ENCODE measurements at regions not wholly inside any gene's neighbourhood (a gene's known extent, or its start where the extent isn't known, plus 50 kb on each side); places are given as distances from the start of the nearest gene placed in this dataset.

DNA sequence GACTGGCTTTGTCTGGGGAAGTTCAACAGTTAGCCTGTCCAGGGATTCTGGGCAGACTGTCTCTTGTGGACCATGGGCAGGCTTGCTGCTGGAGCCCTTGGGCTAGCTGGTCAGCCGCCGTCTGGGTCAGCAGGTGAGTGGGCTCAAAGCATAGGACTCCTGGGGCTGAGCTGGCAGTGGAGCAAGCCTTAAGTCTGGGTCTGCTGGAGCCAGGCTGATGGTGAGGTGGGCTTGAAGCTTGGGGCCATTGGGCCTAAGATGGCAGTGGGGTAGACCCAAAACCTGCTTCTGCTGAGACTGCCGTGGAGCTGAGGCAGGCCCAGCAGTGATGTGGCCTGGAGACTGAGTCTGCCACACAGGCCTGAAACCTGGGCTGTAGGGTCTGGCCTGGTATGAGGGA is 645.1 kb downstream of the RAPGEF2 start:
- Histone ChIP-seq H3K27me3 (replicated peaks in 1 of 2; ENCODE audit: control insufficient read depth in 2 of 2, insufficient read depth in 2 of 2, low read length in 1 of 2) (no peaks in the 10 kb centered on the region), H2AFZ (ENCODE audit: control insufficient read depth, low read depth, low read length) (no peak overlapping the region), H3K79me2 (ENCODE audit: control insufficient read depth, insufficient read depth, low read length) (no peaks in the 10 kb centered on the region), H3K4me2 (ENCODE audit: control insufficient read depth, insufficient read depth) (no peak overlapping the region), H3K9me3 (replicated peaks; ENCODE audit: control insufficient read depth, insufficient read depth, low read length) (no peaks in the 10 kb centered on the region), H3K4me3 (no peak overlapping the region), H4K20me1 (ENCODE audit: control insufficient read depth, insufficient read depth) (no peaks in the 10 kb centered on the region), H3K36me3 (ENCODE audit: control insufficient read depth in 2 of 2, insufficient read depth in 2 of 2, low read length in 1 of 2) (no peaks in the 10 kb centered on the region), H3K9ac (ENCODE audit: control insufficient read depth, insufficient read depth, low read length) (no peak overlapping the region), H3K4me1 (ENCODE audit: control insufficient read depth, insufficient read depth, low read length) (no peaks in the 10 kb centered on the region), H3K27ac (ENCODE audit: control insufficient read depth, insufficient read depth) (no peak overlapping the region)
- RAD21 ChIA-PET (ENCODE audit: unreplicated experiment) = no interaction called here
- CTCF ChIA-PET = interaction anchor here (1.4 kb wide), 1 partner anchor 16 kb away, joined by 3 read pairs; no protein-coding TSS in a partner anchor
- POLR2A ChIA-PET = no interaction called here
- SMC1A ChIA-PET (ENCODE audit: uncharacterized antibody, unreplicated experiment) = no interaction called here
- 10% methylated on average over 3 of the region's 3 CpGs for WGBS (ENCODE audit: insufficient coverage, insufficient replicate concordance, low lambda C conversion rate, missing lambda C conversion rate)
- ATAC-seq (no peak), DNase-seq (ENCODE audit: low read depth, low spot score) (no peak), FAIRE-seq (no peak)
- TF ChIP-seq, protein P1, sequence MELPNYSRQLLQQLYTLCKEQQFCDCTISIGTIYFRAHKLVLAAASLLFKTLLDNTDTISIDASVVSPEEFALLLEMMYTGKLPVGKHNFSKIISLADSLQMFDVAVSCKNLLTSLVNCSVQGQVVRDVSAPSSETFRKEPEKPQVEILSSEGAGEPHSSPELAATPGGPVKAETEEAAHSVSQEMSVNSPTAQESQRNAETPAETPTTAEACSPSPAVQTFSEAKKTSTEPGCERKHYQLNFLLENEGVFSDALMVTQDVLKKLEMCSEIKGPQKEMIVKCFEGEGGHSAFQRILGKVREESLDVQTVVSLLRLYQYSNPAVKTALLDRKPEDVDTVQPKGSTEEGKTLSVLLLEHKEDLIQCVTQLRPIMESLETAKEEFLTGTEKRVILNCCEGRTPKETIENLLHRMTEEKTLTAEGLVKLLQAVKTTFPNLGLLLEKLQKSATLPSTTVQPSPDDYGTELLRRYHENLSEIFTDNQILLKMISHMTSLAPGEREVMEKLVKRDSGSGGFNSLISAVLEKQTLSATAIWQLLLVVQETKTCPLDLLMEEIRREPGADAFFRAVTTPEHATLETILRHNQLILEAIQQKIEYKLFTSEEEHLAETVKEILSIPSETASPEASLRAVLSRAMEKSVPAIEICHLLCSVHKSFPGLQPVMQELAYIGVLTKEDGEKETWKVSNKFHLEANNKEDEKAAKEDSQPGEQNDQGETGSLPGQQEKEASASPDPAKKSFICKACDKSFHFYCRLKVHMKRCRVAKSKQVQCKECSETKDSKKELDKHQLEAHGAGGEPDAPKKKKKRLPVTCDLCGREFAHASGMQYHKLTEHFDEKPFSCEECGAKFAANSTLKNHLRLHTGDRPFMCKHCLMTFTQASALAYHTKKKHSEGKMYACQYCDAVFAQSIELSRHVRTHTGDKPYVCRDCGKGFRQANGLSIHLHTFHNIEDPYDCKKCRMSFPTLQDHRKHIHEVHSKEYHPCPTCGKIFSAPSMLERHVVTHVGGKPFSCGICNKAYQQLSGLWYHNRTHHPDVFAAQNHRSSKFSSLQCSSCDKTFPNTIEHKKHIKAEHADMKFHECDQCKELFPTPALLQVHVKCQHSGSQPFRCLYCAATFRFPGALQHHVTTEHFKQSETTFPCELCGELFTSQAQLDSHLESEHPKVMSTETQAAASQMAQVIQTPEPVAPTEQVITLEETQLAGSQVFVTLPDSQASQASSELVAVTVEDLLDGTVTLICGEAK (IDR thresholded peaks at IDR 0.05; ENCODE audit: borderline replicate concordance) = no peak
- TF ChIP-seq WRNIP1 (IDR thresholded peaks at IDR 0.05; ENCODE audit: borderline replicate concordance, low read depth, low read length) (no peak), MEF2B (IDR thresholded peaks at IDR 0.05; ENCODE audit: partially characterized antibody, poor library complexity, severe bottlenecking) (no peak), PAX8 (IDR thresholded peaks at IDR 0.05) (no peak), NR2C1 (IDR thresholded peaks at IDR 0.05) (no peak), MYB (IDR thresholded peaks at IDR 0.05; ENCODE audit: borderline replicate concordance, low read depth, low read length) (no peak)
- TF ChIP-seq, protein P2, sequence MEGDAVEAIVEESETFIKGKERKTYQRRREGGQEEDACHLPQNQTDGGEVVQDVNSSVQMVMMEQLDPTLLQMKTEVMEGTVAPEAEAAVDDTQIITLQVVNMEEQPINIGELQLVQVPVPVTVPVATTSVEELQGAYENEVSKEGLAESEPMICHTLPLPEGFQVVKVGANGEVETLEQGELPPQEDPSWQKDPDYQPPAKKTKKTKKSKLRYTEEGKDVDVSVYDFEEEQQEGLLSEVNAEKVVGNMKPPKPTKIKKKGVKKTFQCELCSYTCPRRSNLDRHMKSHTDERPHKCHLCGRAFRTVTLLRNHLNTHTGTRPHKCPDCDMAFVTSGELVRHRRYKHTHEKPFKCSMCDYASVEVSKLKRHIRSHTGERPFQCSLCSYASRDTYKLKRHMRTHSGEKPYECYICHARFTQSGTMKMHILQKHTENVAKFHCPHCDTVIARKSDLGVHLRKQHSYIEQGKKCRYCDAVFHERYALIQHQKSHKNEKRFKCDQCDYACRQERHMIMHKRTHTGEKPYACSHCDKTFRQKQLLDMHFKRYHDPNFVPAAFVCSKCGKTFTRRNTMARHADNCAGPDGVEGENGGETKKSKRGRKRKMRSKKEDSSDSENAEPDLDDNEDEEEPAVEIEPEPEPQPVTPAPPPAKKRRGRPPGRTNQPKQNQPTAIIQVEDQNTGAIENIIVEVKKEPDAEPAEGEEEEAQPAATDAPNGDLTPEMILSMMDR (IDR thresholded peaks at IDR 0.05 in 2 of 3, conservative IDR thresholded peaks at IDR 0.05 in 1 of 3; ENCODE audit: control insufficient read depth in 2 of 3, extremely low read depth in 1 of 3, insufficient read depth in 1 of 3, low read depth in 3 of 3, low read length in 3 of 3) = no peak
- intact Hi-C loops (cut with micrococcal nuclease; ENCODE audit: unreplicated experiment) (no loop called here), in situ Hi-C loops (cut with MboI) (no loop called here)
- BruUV-seq (replicated peaks) = no TSS peak
